Right lobe of liver (tissue), 4 donors: ENCODE measurements at regions not wholly inside any gene's neighbourhood (a gene's known extent, or its start where the extent isn't known, plus 50 kb on each side); places are given as distances from the start of the nearest gene placed in this dataset.

Source experiments
- POLR2A ChIP-seq: fragments of 450-650 bp; IDR thresholded peaks from one replicate; pipeline ENCODE4 v1.6.1; 2017; ENCODE audit warnings: antibody characterized with exemption, mild to moderate bottlenecking
- TF ChIP-seq, protein P1 (sequence below), 4 donors: fragments of 200-600 bp in 3 of 4; fragments of 450-650 bp in 1 of 4; IDR thresholded peaks; one replicate each; pipeline versions ENCODE4 v1.5.1 to v1.8.0; 2016 to 2022; ENCODE audit warnings: antibody characterized with exemption in 4 of 4, mild to moderate bottlenecking in 2 of 4
- donor health status: DM: no; HTN: no; CAD: no.
- donor health status: DM: no; HTN: no; CAD: no.
- donor health status: DM: no; HTN: yes; CAD: no.

DNA sequence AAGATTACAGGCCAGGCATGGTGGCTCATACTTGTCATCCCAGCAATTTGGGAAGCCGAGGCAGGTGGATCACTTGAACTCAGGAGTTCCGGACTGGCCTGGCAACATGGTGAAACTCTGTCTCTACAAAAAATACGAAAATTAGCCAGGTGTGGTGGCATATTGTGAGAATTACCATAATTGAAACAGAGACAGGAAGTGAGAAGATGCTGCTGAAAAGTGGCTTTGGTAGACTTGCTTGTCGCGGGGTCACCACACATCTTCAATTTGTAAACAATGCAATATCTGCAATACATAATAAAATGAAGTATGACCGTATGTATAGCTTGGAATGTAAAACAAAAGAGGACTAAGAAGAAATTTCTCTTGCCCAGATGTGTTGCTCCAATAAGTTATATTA is 490.5 kb downstream of the GABRG2 start:
- TF ChIP-seq, protein P1, sequence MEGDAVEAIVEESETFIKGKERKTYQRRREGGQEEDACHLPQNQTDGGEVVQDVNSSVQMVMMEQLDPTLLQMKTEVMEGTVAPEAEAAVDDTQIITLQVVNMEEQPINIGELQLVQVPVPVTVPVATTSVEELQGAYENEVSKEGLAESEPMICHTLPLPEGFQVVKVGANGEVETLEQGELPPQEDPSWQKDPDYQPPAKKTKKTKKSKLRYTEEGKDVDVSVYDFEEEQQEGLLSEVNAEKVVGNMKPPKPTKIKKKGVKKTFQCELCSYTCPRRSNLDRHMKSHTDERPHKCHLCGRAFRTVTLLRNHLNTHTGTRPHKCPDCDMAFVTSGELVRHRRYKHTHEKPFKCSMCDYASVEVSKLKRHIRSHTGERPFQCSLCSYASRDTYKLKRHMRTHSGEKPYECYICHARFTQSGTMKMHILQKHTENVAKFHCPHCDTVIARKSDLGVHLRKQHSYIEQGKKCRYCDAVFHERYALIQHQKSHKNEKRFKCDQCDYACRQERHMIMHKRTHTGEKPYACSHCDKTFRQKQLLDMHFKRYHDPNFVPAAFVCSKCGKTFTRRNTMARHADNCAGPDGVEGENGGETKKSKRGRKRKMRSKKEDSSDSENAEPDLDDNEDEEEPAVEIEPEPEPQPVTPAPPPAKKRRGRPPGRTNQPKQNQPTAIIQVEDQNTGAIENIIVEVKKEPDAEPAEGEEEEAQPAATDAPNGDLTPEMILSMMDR (IDR thresholded peaks at IDR 0.05) = no peak
- no peak for TF ChIP-seq POLR2A
